GM12864 (cell line): ENCODE measurements at regions not wholly inside any gene's neighbourhood (a gene's known extent, or its start where the extent isn't known, plus 50 kb on each side); places are given as distances from the start of the nearest gene placed in this dataset.
A peak's percentile ranks its signal among the peaks of the same experiment; 100 is the strongest.
"Not testable (repeated sequence)": the region's sequence is repeated elsewhere in the genome, so short reads cannot be mapped to it uniquely, and the experiment has no call there.

ENCODE experiments used
- DNase-seq: peaks from one replicate; pipeline ENCODE4 v3.0.0-alpha.2; 2011; ENCODE audit warnings: low read depth
- H3K4me3 ChIP-seq: 2 replicates; pipeline ENCODE4 v1.5.1; 2011; ENCODE audit warnings: mild to moderate bottlenecking, low read depth, low read length, control low read depth
- TF ChIP-seq, protein P1 (sequence below): IDR thresholded peaks from 2 replicates; pipeline ENCODE4 v1.5.1; 2011; ENCODE audit warnings: low read depth, mild to moderate bottlenecking, moderate library complexity, low read length, control low read depth, inconsistent platforms; ENCODE audit errors: missing control alignments

DNA sequence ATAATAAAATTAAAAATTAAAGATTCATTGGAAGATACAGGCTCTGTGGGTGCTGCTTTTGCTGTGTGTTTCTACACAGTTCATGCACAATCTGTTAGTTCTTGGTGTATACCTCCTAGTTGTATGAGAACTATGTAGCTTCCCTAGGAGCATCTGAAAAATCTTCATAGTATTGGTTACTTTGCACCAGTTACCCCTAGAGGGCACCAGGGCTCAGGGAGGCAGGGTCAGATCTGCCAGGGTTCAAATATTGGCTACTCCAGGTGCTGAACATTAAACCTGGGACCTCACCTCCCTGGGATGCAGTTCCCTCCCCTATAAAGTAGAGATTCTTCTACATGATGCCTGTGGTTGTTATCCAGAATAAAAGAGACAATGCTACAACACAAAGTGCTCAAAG, 583.0 kb upstream of the CDH11 start:
- no peak overlapping the region for H3K4me3 ChIP-seq
- TF ChIP-seq, protein P1, sequence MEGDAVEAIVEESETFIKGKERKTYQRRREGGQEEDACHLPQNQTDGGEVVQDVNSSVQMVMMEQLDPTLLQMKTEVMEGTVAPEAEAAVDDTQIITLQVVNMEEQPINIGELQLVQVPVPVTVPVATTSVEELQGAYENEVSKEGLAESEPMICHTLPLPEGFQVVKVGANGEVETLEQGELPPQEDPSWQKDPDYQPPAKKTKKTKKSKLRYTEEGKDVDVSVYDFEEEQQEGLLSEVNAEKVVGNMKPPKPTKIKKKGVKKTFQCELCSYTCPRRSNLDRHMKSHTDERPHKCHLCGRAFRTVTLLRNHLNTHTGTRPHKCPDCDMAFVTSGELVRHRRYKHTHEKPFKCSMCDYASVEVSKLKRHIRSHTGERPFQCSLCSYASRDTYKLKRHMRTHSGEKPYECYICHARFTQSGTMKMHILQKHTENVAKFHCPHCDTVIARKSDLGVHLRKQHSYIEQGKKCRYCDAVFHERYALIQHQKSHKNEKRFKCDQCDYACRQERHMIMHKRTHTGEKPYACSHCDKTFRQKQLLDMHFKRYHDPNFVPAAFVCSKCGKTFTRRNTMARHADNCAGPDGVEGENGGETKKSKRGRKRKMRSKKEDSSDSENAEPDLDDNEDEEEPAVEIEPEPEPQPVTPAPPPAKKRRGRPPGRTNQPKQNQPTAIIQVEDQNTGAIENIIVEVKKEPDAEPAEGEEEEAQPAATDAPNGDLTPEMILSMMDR, result peak; percentile 20
- DNase-seq, result no peak

- TF ChIP-seq, protein P1, result no peak
- no peak for DNase-seq
- no peak overlapping the region for H3K4me3 ChIP-seq
Observed at GRCh38 chr16:65702707-65703402, 581.0 kb upstream of the CDH11 start.

DNA sequence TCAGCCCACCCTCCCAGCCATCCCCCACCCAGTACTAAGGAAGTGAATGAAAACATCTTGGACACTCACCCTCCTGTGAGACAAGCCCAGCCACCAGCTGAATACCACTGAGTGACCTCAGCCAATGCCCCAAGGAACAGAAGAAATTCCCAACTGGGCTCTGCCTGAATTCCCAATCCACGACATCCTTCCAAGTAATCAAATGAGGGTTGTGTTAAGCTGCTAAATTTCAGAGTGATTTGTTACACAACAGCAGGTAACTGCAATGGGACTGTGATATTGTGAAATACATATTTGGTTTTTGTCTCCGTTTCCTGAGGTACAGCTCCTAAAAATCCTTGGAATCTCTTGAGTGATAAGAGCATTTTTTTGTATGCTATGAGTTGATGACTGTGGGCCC, 578.7 kb upstream of the CDH11 start:
- TF ChIP-seq, protein P1, result no peak
- no peak overlapping the region for H3K4me3 ChIP-seq
- no peak for DNase-seq

GRCh38 chr16:65698791-65699321, 577.0 kb upstream of the CDH11 start:
- DNase-seq, result no peak
- no peak overlapping the region for H3K4me3 ChIP-seq
- TF ChIP-seq, protein P1, result no peak

DNA sequence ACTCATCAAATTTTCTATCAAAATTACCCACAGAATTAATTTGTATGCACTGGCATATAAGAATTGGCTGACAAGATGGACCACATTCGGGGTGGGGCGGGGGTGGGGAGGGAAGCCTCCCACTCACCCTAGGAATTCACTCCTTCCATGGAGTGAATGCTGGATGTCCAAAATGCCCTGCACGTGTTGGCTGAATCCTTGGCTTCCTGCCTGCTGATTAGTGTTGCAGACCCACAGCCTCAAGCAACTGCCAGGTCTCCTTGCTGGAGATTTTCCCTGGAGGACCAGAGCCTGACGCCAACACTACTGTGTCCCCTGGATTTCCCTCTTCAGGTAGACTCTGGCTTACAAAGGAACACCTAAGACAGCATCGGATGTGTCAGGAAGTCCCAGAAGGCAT, 575.7 kb upstream of the CDH11 start:
- H3K4me3 ChIP-seq, result no peak overlapping the region
- TF ChIP-seq, protein P1, result no peak
- no peak for DNase-seq

DNA sequence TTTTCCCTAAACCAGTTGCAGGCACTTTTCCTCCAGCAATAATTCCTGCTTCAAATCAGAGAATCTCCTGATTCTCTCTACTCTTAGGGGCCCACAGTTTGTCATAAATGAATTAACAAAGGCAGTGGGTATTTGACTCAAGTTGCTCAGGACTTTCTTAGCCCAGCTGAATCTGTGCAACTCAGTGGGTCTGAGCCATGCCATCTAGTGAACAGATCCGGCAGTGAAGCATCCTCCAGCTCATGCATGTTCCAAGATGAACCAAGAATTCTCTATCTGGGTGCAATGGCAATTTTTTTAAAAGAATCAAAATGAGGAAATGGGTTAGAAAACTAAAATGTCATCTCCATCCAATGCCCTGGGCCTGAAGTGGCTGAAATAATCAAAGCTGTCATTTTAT, 575.2 kb upstream of the CDH11 start:
- no peak overlapping the region for H3K4me3 ChIP-seq
- DNase-seq, result no peak
- TF ChIP-seq, protein P1, result no peak

GRCh38 chr16:65691846-65692245, 570.0 kb upstream of the CDH11 start:
- DNase-seq, H3K4me3 ChIP-seq: not testable (repeated sequence)
